SK-N-SH treated with all-trans-retinoic acid at 6 μM for 48 hours (cell line): ENCODE measurements at regions not wholly inside any gene's neighbourhood (a gene's known extent, or its start where the extent isn't known, plus 50 kb on each side); places are given as distances from the start of the nearest gene placed in this dataset.

ENCODE experiments used
- ATAC-seq: fragments of 200-7000 bp; cut with Tn5 transposase; 3 replicates; pipeline ENCODE4 v1.9.1; 2020; ENCODE audit warnings: mild to moderate bottlenecking, moderate library complexity
- ARNTL ChIP-seq: fragments of 450-650 bp; formaldehyde crosslinking; IDR thresholded peaks from 2 replicates; pipeline ENCODE4 v1.5.0; 2020; ENCODE audit warnings: low read depth, mild to moderate bottlenecking, moderate library complexity, borderline replicate concordance
- BACH2 ChIP-seq: fragments of 250-450 bp; sonication (Bioruptor Pico); IDR thresholded peaks from 2 replicates; pipeline ENCODE4 v1.9.0; 2021; ENCODE audit warnings: mild to moderate bottlenecking, borderline replicate concordance
- CSDC2 ChIP-seq: fragments of 250-450 bp; sonication (Bioruptor Pico); IDR thresholded peaks from 2 replicates; pipeline ENCODE4 v1.5.0; 2020; ENCODE audit warnings: mild to moderate bottlenecking, moderate library complexity
- ESRRG ChIP-seq: fragments of 250-450 bp; sonication (Bioruptor Pico); IDR thresholded peaks from 2 replicates; pipeline ENCODE4 v1.6.1; 2021; ENCODE audit warnings: mild to moderate bottlenecking
- GLIS3 ChIP-seq: fragments of 250-450 bp; sonication (Bioruptor Pico); IDR thresholded peaks from 2 replicates; pipeline ENCODE4 v1.5.0; 2020; ENCODE audit warnings: mild to moderate bottlenecking, moderate library complexity
- ISL1 ChIP-seq: fragments of 250-450 bp; sonication (Bioruptor Pico); IDR thresholded peaks from 2 replicates; pipeline ENCODE4 v2.1.2; 2022; ENCODE audit warnings: mild to moderate bottlenecking, moderate library complexity
- OSR1 ChIP-seq: fragments of 250-450 bp; sonication (Bioruptor Pico); IDR thresholded peaks from 2 replicates; pipeline ENCODE4 v1.8.0; 2022; ENCODE audit warnings: moderate library complexity, mild to moderate bottlenecking, inconsistent platforms
- RARB ChIP-seq: fragments of 250-450 bp; sonication (Bioruptor Pico); IDR thresholded peaks from 2 replicates; pipeline ENCODE4 v1.8.0; 2021; ENCODE audit warnings: mild to moderate bottlenecking, moderate library complexity
- SNAI2 ChIP-seq: fragments of 250-450 bp; sonication (Bioruptor Pico); IDR thresholded peaks from 2 replicates; pipeline ENCODE4 v1.5.0; 2020; ENCODE audit warnings: mild to moderate bottlenecking, moderate library complexity
- TCF4 ChIP-seq: fragments of 250-450 bp; sonication (Bioruptor Pico); IDR thresholded peaks from 2 replicates; pipeline ENCODE4 v1.8.0; 2021; ENCODE audit warnings: mild to moderate bottlenecking, moderate library complexity, borderline replicate concordance
- TOX ChIP-seq: fragments of 250-450 bp; sonication (Bioruptor Pico); IDR thresholded peaks from 2 replicates; pipeline ENCODE4 v1.8.0; 2021; ENCODE audit warnings: mild to moderate bottlenecking, moderate library complexity, borderline replicate concordance
- ZC3H10 ChIP-seq: fragments of 250-450 bp; sonication (Bioruptor Pico); IDR thresholded peaks from 2 replicates; pipeline ENCODE4 v1.5.1; 2021; ENCODE audit warnings: mild to moderate bottlenecking, moderate library complexity
- ZFP3 ChIP-seq: fragments of 250-450 bp; sonication (Bioruptor Pico); IDR thresholded peaks from 2 replicates; pipeline ENCODE4 v1.5.0; 2020; ENCODE audit warnings: mild to moderate bottlenecking, moderate library complexity
- ZFP30 ChIP-seq: fragments of 450-650 bp; formaldehyde crosslinking; IDR thresholded peaks from 2 replicates; pipeline ENCODE4 v1.5.0; 2022; ENCODE audit warnings: mild to moderate bottlenecking, moderate library complexity
- ZNF565 ChIP-seq: fragments of 450-650 bp; formaldehyde crosslinking; conservative IDR thresholded peaks from 2 replicates; pipeline ENCODE4 v1.5.0; 2020; ENCODE audit warnings: low read depth, mild to moderate bottlenecking, moderate library complexity
- ZNF70 ChIP-seq: fragments of 450-650 bp; formaldehyde crosslinking; IDR thresholded peaks from 2 replicates; pipeline ENCODE4 v1.5.0; 2020; ENCODE audit warnings: mild to moderate bottlenecking, moderate library complexity
- ZNF8 ChIP-seq: fragments of 450-650 bp; formaldehyde crosslinking; IDR thresholded peaks from 2 replicates; pipeline ENCODE4 v1.5.0; 2020; ENCODE audit warnings: mild to moderate bottlenecking, moderate library complexity
- TF ChIP-seq, protein P1 (sequence below): fragments of 250-450 bp; sonication (Bioruptor Pico); IDR thresholded peaks from 2 replicates; pipeline ENCODE4 v1.8.0; 2021; ENCODE audit warnings: low read depth, mild to moderate bottlenecking, moderate library complexity, borderline replicate concordance
- TF ChIP-seq, protein P2 (sequence below): fragments of 250-450 bp; sonication (Bioruptor Pico); IDR thresholded peaks from 2 replicates; pipeline ENCODE4 v1.5.0; 2020; ENCODE audit warnings: mild to moderate bottlenecking, moderate library complexity
- TF ChIP-seq, protein P3 (sequence below): fragments of 250-450 bp; sonication (Bioruptor Pico); IDR thresholded peaks from 2 replicates; pipeline ENCODE4 v1.5.1; 2021; ENCODE audit warnings: mild to moderate bottlenecking, moderate library complexity
- TF ChIP-seq, protein P4 (sequence below): fragments of 250-450 bp; sonication (Bioruptor Pico); IDR thresholded peaks from 2 replicates; pipeline ENCODE4 v1.8.0; 2020; ENCODE audit warnings: mild to moderate bottlenecking, moderate library complexity, borderline replicate concordance

DNA sequence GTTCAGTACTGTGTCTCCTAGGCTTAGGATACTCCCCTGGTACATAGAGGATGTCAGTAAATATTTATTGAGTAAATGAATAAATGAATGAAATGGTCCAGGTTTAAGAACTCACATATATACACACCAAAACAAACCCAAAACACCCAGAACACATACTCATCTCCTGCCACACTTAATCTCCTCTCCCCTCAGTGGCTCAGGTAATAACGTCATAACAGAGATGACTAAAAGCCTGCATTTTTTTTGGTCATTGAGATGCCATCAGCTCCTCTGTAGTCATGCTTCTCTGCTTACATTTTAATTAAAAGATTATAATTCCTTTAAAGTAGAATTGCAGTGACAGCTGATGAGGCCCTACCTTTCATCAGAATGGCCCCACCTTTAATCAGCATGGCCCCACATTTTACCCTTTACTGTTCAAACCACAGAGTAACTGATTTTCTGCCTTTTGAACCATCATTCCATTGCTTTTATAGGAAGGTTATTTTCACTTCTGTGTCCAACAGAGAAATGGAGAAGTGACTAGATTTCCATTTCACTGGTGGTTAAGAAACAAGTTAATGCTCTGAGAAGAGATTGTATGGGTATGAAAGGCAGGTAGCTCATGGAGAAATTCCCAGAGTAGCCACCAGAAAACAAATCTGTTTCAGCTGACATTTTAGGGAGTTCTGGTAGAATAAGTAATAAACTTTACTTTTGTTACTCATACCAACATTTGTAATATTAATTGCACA is 193.4 kb upstream of the ATP2B1 start:
- no peak for ATAC-seq
- TF ChIP-seq ISL1 (CRISPR knock-in tag) (no peak), ZNF8 (no peak), ZC3H10 (CRISPR knock-in tag) (no peak), BACH2 (no peak), ZNF70 (CRISPR knock-in tag) (no peak), ZNF565 (CRISPR knock-in tag) (no peak), OSR1 (CRISPR knock-in tag) (no peak), ARNTL (CRISPR knock-in tag) (no peak), CSDC2 (CRISPR knock-in tag) (no peak)
- TF ChIP-seq, protein P1, sequence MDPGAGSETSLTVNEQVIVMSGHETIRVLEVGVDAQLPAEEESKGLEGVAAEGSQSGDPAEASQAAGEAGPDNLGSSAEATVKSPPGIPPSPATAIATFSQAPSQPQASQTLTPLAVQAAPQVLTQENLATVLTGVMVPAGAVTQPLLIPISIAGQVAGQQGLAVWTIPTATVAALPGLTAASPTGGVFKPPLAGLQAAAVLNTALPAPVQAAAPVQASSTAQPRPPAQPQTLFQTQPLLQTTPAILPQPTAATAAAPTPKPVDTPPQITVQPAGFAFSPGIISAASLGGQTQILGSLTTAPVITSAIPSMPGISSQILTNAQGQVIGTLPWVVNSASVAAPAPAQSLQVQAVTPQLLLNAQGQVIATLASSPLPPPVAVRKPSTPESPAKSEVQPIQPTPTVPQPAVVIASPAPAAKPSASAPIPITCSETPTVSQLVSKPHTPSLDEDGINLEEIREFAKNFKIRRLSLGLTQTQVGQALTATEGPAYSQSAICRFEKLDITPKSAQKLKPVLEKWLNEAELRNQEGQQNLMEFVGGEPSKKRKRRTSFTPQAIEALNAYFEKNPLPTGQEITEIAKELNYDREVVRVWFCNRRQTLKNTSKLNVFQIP (CRISPR knock-in tag), result no peak

DNA sequence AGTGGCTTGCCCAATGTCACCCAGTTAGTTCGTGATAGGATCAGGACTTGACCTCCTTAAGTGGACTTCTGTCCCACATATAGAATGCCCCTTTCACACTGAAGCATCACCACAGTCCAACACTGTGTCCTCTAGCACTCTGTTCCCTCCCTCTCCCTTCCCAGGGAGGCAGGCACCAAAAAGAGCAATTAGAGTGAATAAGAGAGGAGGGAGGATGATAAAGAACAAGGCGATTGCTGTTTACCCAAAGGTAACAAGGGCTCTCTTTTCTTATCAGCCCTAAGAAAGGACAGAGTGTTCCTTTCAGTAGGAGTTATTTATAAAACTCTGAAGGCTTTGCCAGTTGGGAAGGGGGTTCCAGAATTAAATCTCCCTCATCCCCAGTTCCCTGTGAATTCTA is 192.7 kb upstream of the ATP2B1 start:
- TF ChIP-seq ZNF8 (no peak), TCF4 (CRISPR knock-in tag) (no peak), ESRRG (CRISPR knock-in tag) (no peak), ZC3H10 (CRISPR knock-in tag) (no peak), BACH2 (no peak), ARNTL (CRISPR knock-in tag) (no peak), ISL1 (CRISPR knock-in tag) (no peak), ZNF70 (CRISPR knock-in tag) (no peak), ZFP3 (CRISPR knock-in tag) (no peak), TOX (CRISPR knock-in tag) (no peak), RARB (CRISPR knock-in tag) (no peak), OSR1 (CRISPR knock-in tag) (no peak), GLIS3 (CRISPR knock-in tag) (no peak), ZNF565 (CRISPR knock-in tag) (no peak)
- TF ChIP-seq, protein P2, sequence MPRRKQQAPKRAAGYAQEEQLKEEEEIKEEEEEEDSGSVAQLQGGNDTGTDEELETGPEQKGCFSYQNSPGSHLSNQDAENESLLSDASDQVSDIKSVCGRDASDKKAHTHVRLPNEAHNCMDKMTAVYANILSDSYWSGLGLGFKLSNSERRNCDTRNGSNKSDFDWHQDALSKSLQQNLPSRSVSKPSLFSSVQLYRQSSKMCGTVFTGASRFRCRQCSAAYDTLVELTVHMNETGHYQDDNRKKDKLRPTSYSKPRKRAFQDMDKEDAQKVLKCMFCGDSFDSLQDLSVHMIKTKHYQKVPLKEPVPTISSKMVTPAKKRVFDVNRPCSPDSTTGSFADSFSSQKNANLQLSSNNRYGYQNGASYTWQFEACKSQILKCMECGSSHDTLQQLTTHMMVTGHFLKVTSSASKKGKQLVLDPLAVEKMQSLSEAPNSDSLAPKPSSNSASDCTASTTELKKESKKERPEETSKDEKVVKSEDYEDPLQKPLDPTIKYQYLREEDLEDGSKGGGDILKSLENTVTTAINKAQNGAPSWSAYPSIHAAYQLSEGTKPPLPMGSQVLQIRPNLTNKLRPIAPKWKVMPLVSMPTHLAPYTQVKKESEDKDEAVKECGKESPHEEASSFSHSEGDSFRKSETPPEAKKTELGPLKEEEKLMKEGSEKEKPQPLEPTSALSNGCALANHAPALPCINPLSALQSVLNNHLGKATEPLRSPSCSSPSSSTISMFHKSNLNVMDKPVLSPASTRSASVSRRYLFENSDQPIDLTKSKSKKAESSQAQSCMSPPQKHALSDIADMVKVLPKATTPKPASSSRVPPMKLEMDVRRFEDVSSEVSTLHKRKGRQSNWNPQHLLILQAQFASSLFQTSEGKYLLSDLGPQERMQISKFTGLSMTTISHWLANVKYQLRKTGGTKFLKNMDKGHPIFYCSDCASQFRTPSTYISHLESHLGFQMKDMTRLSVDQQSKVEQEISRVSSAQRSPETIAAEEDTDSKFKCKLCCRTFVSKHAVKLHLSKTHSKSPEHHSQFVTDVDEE (CRISPR knock-in tag), result no peak
- TF ChIP-seq, protein P1 (CRISPR knock-in tag), result no peak
- TF ChIP-seq, protein P3, sequence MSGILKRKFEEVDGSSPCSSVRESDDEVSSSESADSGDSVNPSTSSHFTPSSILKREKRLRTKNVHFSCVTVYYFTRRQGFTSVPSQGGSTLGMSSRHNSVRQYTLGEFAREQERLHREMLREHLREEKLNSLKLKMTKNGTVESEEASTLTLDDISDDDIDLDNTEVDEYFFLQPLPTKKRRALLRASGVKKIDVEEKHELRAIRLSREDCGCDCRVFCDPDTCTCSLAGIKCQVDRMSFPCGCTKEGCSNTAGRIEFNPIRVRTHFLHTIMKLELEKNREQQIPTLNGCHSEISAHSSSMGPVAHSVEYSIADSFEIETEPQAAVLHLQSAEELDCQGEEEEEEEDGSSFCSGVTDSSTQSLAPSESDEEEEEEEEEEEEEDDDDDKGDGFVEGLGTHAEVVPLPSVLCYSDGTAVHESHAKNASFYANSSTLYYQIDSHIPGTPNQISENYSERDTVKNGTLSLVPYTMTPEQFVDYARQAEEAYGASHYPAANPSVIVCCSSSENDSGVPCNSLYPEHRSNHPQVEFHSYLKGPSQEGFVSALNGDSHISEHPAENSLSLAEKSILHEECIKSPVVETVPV (CRISPR knock-in tag), result no peak

DNA sequence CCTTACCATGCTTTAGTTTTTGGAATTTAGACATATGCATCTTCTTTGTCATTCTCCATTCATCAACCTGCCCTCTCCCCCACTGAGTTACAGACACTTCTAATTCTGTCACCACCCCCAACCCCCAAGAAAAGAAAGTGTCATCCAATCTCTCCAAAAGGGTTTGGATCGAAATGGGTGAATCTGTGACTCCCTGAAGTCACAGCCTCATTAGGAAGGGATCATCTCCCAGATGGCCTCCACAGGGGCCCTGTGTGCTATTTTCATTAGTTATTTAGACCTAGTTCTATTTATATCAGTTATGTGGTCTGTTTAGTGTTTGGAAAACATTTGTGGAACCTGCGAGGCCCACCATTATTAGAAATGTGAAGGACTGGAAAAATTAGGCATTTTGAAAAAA is 191.0 kb upstream of the ATP2B1 start:
- ATAC-seq, result no peak
- no peak for TF ChIP-seq ZNF70 (CRISPR knock-in tag)
- TF ChIP-seq ZFP30 (CRISPR knock-in tag), result no peak
- TF ChIP-seq SNAI2 (CRISPR knock-in tag), result no peak
- TF ChIP-seq, protein P4, sequence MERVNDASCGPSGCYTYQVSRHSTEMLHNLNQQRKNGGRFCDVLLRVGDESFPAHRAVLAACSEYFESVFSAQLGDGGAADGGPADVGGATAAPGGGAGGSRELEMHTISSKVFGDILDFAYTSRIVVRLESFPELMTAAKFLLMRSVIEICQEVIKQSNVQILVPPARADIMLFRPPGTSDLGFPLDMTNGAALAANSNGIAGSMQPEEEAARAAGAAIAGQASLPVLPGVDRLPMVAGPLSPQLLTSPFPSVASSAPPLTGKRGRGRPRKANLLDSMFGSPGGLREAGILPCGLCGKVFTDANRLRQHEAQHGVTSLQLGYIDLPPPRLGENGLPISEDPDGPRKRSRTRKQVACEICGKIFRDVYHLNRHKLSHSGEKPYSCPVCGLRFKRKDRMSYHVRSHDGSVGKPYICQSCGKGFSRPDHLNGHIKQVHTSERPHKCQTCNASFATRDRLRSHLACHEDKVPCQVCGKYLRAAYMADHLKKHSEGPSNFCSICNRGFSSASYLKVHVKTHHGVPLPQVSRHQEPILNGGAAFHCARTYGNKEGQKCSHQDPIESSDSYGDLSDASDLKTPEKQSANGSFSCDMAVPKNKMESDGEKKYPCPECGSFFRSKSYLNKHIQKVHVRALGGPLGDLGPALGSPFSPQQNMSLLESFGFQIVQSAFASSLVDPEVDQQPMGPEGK (CRISPR knock-in tag), result no peak
- TF ChIP-seq, protein P2 (CRISPR knock-in tag), result no peak
- TF ChIP-seq ZNF8, result no peak
- no peak for TF ChIP-seq ZC3H10 (CRISPR knock-in tag)
- no peak for TF ChIP-seq TCF4 (CRISPR knock-in tag)
- TF ChIP-seq OSR1 (CRISPR knock-in tag), result no peak
- no peak for TF ChIP-seq ZFP3 (CRISPR knock-in tag)
- TF ChIP-seq GLIS3 (CRISPR knock-in tag), result no peak
- TF ChIP-seq, all 23 proteins: peak for 0

More for the DNA sequence above, 192.7 kb upstream of the ATP2B1 start:
- ATAC-seq, result no peak
